ENCODE measurements at regions not wholly inside any gene's neighbourhood (a gene's known extent, or its start where the extent isn't known, plus 50 kb on each side); places are given as distances from the start of the nearest gene placed in this dataset.

- Histone ChIP-seq H4K5ac (ENCODE audit: low read length) (no peak overlapping the region), H3K4me2 (ENCODE audit: low read length) (no peak overlapping the region), H4K8ac (ENCODE audit: low read depth, low read length) (no peak overlapping the region), H2AK5ac (ENCODE audit: low read length) (no peak overlapping the region), H2BK5ac (ENCODE audit: low read length) (no peak overlapping the region), H3K4ac (ENCODE audit: low read depth, low read length) (no peak overlapping the region), H3K79me2 (ENCODE audit: control insufficient read depth, insufficient read depth, low read length) (no peaks in the 10 kb centered on the region), H3K4me3 (ENCODE audit: low read length) (no peak overlapping the region), H3K4me1 (ENCODE audit: control insufficient read depth, low read depth, low read length) (no peaks in the 10 kb centered on the region), H2BK120ac (ENCODE audit: low read depth, low read length) (no peak overlapping the region), H3K56ac (ENCODE audit: low read length) (no peak overlapping the region), H3K27me3 (ENCODE audit: insufficient read depth, low read length, poor library complexity) (no peaks in the 10 kb centered on the region), H3K27ac (ENCODE audit: low read depth, low read length) (no peak overlapping the region), H3K18ac (ENCODE audit: low read length) (no peak overlapping the region), H2BK15ac (replicated peaks; ENCODE audit: low read depth) (no peak overlapping the region), H3K79me1 (ENCODE audit: low read length) (no peaks in the 10 kb centered on the region), H3K23ac (ENCODE audit: low read length) (no peak overlapping the region), H3K36me3 (ENCODE audit: control insufficient read depth, insufficient read depth, low read length) (no peaks in the 10 kb centered on the region), H3K9ac (ENCODE audit: low read length) (no peak overlapping the region)
- DNase-seq = no peak
- no CpG with 5 or more reads among the region's 6 CpGs for WGBS (ENCODE audit: extremely low coverage, insufficient coverage, low lambda C conversion rate)
Measured at GRCh38 chr18:72207280-72207679, 336.9 kb downstream of the CBLN2 start.

- WGBS (ENCODE audit: extremely low coverage, insufficient coverage, low lambda C conversion rate) = no CpG with 5 or more reads among the region's 1 CpG
- no peak overlapping the region for H3K4me3 ChIP-seq (ENCODE audit: low read length)
Measured at GRCh38 chr18:72206814-72207213, 337.3 kb downstream of the CBLN2 start.

GRCh38 chr18:72201032-72201431 lies 343.1 kb downstream of the CBLN2 start:
- no peak overlapping the region for H4K5ac ChIP-seq (ENCODE audit: low read length)
- H3K27me3 ChIP-seq (ENCODE audit: insufficient read depth, low read length, poor library complexity) = no peaks in the 10 kb centered on the region
- no peak for DNase-seq
- no peak overlapping the region for H3K56ac ChIP-seq (ENCODE audit: low read length)
- no peaks in the 10 kb centered on the region for H3K4me1 ChIP-seq (ENCODE audit: control insufficient read depth, low read depth, low read length)
- H3K36me3 ChIP-seq (ENCODE audit: control insufficient read depth, insufficient read depth, low read length) = no peaks in the 10 kb centered on the region
- no peak overlapping the region for H3K23ac ChIP-seq (ENCODE audit: low read length)
- H2BK15ac ChIP-seq (replicated peaks; ENCODE audit: low read depth) = no peak overlapping the region
- H3K4me2 ChIP-seq (ENCODE audit: low read length) = no peak overlapping the region
- H2BK120ac ChIP-seq (ENCODE audit: low read depth, low read length) = no peak overlapping the region
- H2BK5ac ChIP-seq (ENCODE audit: low read length) = no peak overlapping the region
- H3K79me1 ChIP-seq (ENCODE audit: low read length) = no peaks in the 10 kb centered on the region
- no peaks in the 10 kb centered on the region for H3K79me2 ChIP-seq (ENCODE audit: control insufficient read depth, insufficient read depth, low read length)
- H3K4ac ChIP-seq (ENCODE audit: low read depth, low read length) = no peak overlapping the region
- no peak overlapping the region for H3K27ac ChIP-seq (ENCODE audit: low read depth, low read length)
- H3K9ac ChIP-seq (ENCODE audit: low read length) = no peak overlapping the region
- no peak overlapping the region for H4K8ac ChIP-seq (ENCODE audit: low read depth, low read length)
- H3K4me3 ChIP-seq (ENCODE audit: low read length) = no peak overlapping the region
- H3K18ac ChIP-seq (ENCODE audit: low read length) = no peak overlapping the region
- H2AK5ac ChIP-seq (ENCODE audit: low read length) = no peak overlapping the region

More at GRCh38 chr18:72206814-72207213, 337.3 kb downstream of the CBLN2 start:
- Histone ChIP-seq H3K4me2 (ENCODE audit: low read length) (no peak overlapping the region), H3K79me2 (ENCODE audit: control insufficient read depth, insufficient read depth, low read length) (no peaks in the 10 kb centered on the region), H3K23ac (ENCODE audit: low read length) (no peak overlapping the region), H2BK15ac (replicated peaks; ENCODE audit: low read depth) (no peak overlapping the region), H3K4ac (ENCODE audit: low read depth, low read length) (no peak overlapping the region), H3K56ac (ENCODE audit: low read length) (no peak overlapping the region), H3K18ac (ENCODE audit: low read length) (no peak overlapping the region), H2BK120ac (ENCODE audit: low read depth, low read length) (no peak overlapping the region), H4K5ac (ENCODE audit: low read length) (no peak overlapping the region), H2BK5ac (ENCODE audit: low read length) (no peak overlapping the region), H3K27ac (ENCODE audit: low read depth, low read length) (no peak overlapping the region), H3K36me3 (ENCODE audit: control insufficient read depth, insufficient read depth, low read length) (no peaks in the 10 kb centered on the region), H3K4me1 (ENCODE audit: control insufficient read depth, low read depth, low read length) (no peaks in the 10 kb centered on the region), H3K27me3 (ENCODE audit: insufficient read depth, low read length, poor library complexity) (no peaks in the 10 kb centered on the region), H2AK5ac (ENCODE audit: low read length) (no peak overlapping the region), H4K8ac (ENCODE audit: low read depth, low read length) (no peak overlapping the region), H3K79me1 (ENCODE audit: low read length) (no peaks in the 10 kb centered on the region), H3K9ac (ENCODE audit: low read length) (no peak overlapping the region)
- no peak for DNase-seq

- H3K4ac ChIP-seq (ENCODE audit: low read depth, low read length) = no peak overlapping the region
- H3K9ac ChIP-seq (ENCODE audit: low read length) = no peak overlapping the region
- H4K5ac ChIP-seq (ENCODE audit: low read length) = no peak overlapping the region
- H3K23ac ChIP-seq (ENCODE audit: low read length) = no peak overlapping the region
- H4K8ac ChIP-seq (ENCODE audit: low read depth, low read length) = no peak overlapping the region
- no peaks in the 10 kb centered on the region for H3K27me3 ChIP-seq (ENCODE audit: insufficient read depth, low read length, poor library complexity)
- no peaks in the 10 kb centered on the region for H3K36me3 ChIP-seq (ENCODE audit: control insufficient read depth, insufficient read depth, low read length)
- no peak overlapping the region for H2BK15ac ChIP-seq (replicated peaks; ENCODE audit: low read depth)
- no peaks in the 10 kb centered on the region for H3K79me1 ChIP-seq (ENCODE audit: low read length)
- no peak overlapping the region for H3K4me3 ChIP-seq (ENCODE audit: low read length)
- no peak overlapping the region for H2BK5ac ChIP-seq (ENCODE audit: low read length)
- H2BK120ac ChIP-seq (ENCODE audit: low read depth, low read length) = no peak overlapping the region
- H2AK5ac ChIP-seq (ENCODE audit: low read length) = no peak overlapping the region
- no peak overlapping the region for H3K56ac ChIP-seq (ENCODE audit: low read length)
- H3K4me2 ChIP-seq (ENCODE audit: low read length) = no peak overlapping the region
- no peak overlapping the region for H3K27ac ChIP-seq (ENCODE audit: low read depth, low read length)
- no peaks in the 10 kb centered on the region for H3K4me1 ChIP-seq (ENCODE audit: control insufficient read depth, low read depth, low read length)
- H3K18ac ChIP-seq (ENCODE audit: low read length) = no peak overlapping the region
- DNase-seq = no peak
- no peaks in the 10 kb centered on the region for H3K79me2 ChIP-seq (ENCODE audit: control insufficient read depth, insufficient read depth, low read length)
Measured at GRCh38 chr18:72197591-72197990, 346.6 kb downstream of the CBLN2 start.

- H2BK5ac ChIP-seq (ENCODE audit: low read length) = no peak overlapping the region
- H2AK5ac ChIP-seq (ENCODE audit: low read length) = no peak overlapping the region
- no peak overlapping the region for H3K4me3 ChIP-seq (ENCODE audit: low read length)
- no peak overlapping the region for H3K18ac ChIP-seq (ENCODE audit: low read length)
- H4K5ac ChIP-seq (ENCODE audit: low read length) = no peak overlapping the region
- no peak overlapping the region for H3K23ac ChIP-seq (ENCODE audit: low read length)
- no peaks in the 10 kb centered on the region for H3K79me2 ChIP-seq (ENCODE audit: control insufficient read depth, insufficient read depth, low read length)
- H3K36me3 ChIP-seq (ENCODE audit: control insufficient read depth, insufficient read depth, low read length) = no peaks in the 10 kb centered on the region
- no peak overlapping the region for H3K4me2 ChIP-seq (ENCODE audit: low read length)
- H3K9ac ChIP-seq (ENCODE audit: low read length) = no peak overlapping the region
- H3K27ac ChIP-seq (ENCODE audit: low read depth, low read length) = no peak overlapping the region
- no peak for DNase-seq
- no peaks in the 10 kb centered on the region for H3K79me1 ChIP-seq (ENCODE audit: low read length)
- WGBS (ENCODE audit: extremely low coverage, insufficient coverage, low lambda C conversion rate) = no CpG with 5 or more reads among the region's 6 CpGs
- no peak overlapping the region for H3K4ac ChIP-seq (ENCODE audit: low read depth, low read length)
- H2BK120ac ChIP-seq (ENCODE audit: low read depth, low read length) = no peak overlapping the region
- H3K4me1 ChIP-seq (ENCODE audit: control insufficient read depth, low read depth, low read length) = no peaks in the 10 kb centered on the region
- no peaks in the 10 kb centered on the region for H3K27me3 ChIP-seq (ENCODE audit: insufficient read depth, low read length, poor library complexity)
- no peak overlapping the region for H4K8ac ChIP-seq (ENCODE audit: low read depth, low read length)
- H2BK15ac ChIP-seq (replicated peaks; ENCODE audit: low read depth) = no peak overlapping the region
- H3K56ac ChIP-seq (ENCODE audit: low read length) = no peak overlapping the region
Measured at GRCh38 chr18:72194072-72194471, 350.1 kb downstream of the CBLN2 start.

- no peak overlapping the region for H2BK5ac ChIP-seq (ENCODE audit: low read length)
- no peak overlapping the region for H3K56ac ChIP-seq (ENCODE audit: low read length)
- no peak overlapping the region for H3K23ac ChIP-seq (ENCODE audit: low read length)
- H4K8ac ChIP-seq (ENCODE audit: low read depth, low read length) = no peak overlapping the region
- H3K18ac ChIP-seq (ENCODE audit: low read length) = no peak overlapping the region
- H2BK15ac ChIP-seq (replicated peaks; ENCODE audit: low read depth) = no peak overlapping the region
- H3K27me3 ChIP-seq (ENCODE audit: insufficient read depth, low read length, poor library complexity) = no peaks in the 10 kb centered on the region
- H3K4ac ChIP-seq (ENCODE audit: low read depth, low read length) = no peak overlapping the region
- no peak for DNase-seq
- no peak overlapping the region for H3K4me2 ChIP-seq (ENCODE audit: low read length)
- no peaks in the 10 kb centered on the region for H3K4me1 ChIP-seq (ENCODE audit: control insufficient read depth, low read depth, low read length)
- no peak overlapping the region for H2AK5ac ChIP-seq (ENCODE audit: low read length)
- no peak overlapping the region for H3K27ac ChIP-seq (ENCODE audit: low read depth, low read length)
- no peaks in the 10 kb centered on the region for H3K79me2 ChIP-seq (ENCODE audit: control insufficient read depth, insufficient read depth, low read length)
- H2BK120ac ChIP-seq (ENCODE audit: low read depth, low read length) = no peak overlapping the region
- no peaks in the 10 kb centered on the region for H3K36me3 ChIP-seq (ENCODE audit: control insufficient read depth, insufficient read depth, low read length)
- H3K79me1 ChIP-seq (ENCODE audit: low read length) = no peaks in the 10 kb centered on the region
- no peak overlapping the region for H3K4me3 ChIP-seq (ENCODE audit: low read length)
- no CpG with 5 or more reads among the region's 2 CpGs for WGBS (ENCODE audit: extremely low coverage, insufficient coverage, low lambda C conversion rate)
- H4K5ac ChIP-seq (ENCODE audit: low read length) = no peak overlapping the region
- no peak overlapping the region for H3K9ac ChIP-seq (ENCODE audit: low read length)
Measured at GRCh38 chr18:72187956-72188355, 356.2 kb downstream of the CBLN2 start.
